Activated CD4-positive, alpha-beta T cell treated with anti-CD3 and anti-CD28 coated beads for 1 hour (primary cell): ENCODE measurements at regions not wholly inside any gene's neighbourhood (a gene's known extent, or its start where the extent isn't known, plus 50 kb on each side); places are given as distances from the start of the nearest gene placed in this dataset.

Experiments used
- DNase-seq: peaks from one replicate; pipeline ENCODE4 v3.0.0-alpha.2; 2020

- DNase-seq, result no peak
Measured at GRCh38 chr15:69578252-69578651, 125.6 kb downstream of the RPLP1 start.

- no peak for DNase-seq
Measured at GRCh38 chr15:69578787-69579583, 126.4 kb downstream of the RPLP1 start.

DNA sequence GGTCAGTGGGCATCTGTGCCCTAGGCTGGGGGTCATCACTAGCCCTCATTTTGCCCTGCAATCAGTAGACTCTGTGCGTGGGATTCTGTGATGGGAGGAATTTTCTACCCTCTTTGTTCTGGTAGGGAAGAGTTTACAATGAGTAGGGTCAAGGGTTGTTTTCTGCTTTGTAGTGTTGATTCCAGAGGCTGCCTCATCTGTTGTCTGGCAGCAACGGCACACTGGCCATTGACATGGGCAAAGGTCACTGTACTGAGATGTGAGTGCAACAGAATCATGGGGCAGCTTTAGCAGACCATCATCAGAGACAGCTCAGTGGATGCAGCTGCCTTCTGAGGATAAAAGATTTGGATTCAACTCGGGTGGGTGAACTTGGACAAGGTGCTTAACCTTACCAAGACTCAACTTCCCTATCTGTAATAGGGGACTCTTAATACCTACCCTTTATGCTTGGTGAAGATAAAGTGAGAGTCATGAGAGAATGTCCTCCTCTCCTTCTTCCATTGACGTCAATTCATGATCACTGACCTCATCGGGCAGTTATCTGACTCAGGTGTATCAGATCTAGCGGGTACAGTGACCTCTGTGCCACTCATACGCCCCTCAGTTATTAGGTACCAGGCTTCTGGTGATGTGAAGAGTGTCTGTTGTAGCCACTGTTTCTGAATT, 127.5 kb downstream of the RPLP1 start:
- DNase-seq, result no peak

DNA sequence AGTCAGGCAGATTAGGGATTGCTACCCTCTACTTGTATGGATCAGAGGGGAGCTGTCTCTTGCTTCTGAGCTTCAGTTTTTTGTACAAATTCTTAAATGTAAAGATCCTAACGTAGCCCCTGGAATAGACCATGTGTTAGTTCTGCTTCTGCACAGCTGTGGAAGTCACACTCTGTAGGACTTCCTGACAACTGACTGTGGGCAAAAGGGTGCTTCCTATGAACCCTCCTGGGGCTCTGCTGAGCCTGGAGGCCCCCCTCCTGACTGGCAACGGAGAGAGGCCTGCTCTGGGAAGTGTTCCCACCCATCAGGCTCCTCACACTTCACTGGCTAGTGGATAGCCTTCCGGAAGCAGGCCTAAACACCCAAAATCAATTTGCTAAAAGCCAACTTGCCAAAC, 131.0 kb downstream of the RPLP1 start:
- DNase-seq, result no peak

DNA sequence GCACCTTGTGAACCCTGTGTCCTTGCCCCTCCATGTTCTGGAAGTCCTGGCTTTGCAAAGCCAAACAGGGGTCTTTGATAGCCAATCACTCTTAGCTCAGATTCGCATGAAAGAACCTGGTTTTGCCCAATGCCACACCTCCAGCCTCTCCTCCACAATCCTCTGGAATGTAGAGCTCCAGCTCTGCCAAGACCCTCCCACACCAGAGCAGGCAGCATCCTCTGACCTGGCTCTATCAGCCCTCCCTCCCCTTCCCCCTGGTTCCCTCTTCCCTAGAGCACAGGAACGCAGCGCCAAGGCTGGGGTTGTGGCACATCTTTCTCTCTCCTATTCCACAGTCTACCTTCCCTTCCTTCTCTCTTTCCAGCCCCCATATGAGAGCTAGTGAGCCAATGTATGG, 133.3 kb downstream of the RPLP1 start:
- no peak for DNase-seq

- no peak for DNase-seq
Measured at GRCh38 chr15:69586721-69587120, 134.1 kb downstream of the RPLP1 start.

GRCh38 chr15:69587723-69588426, 135.3 kb downstream of the RPLP1 start:
- no peak for DNase-seq

DNA sequence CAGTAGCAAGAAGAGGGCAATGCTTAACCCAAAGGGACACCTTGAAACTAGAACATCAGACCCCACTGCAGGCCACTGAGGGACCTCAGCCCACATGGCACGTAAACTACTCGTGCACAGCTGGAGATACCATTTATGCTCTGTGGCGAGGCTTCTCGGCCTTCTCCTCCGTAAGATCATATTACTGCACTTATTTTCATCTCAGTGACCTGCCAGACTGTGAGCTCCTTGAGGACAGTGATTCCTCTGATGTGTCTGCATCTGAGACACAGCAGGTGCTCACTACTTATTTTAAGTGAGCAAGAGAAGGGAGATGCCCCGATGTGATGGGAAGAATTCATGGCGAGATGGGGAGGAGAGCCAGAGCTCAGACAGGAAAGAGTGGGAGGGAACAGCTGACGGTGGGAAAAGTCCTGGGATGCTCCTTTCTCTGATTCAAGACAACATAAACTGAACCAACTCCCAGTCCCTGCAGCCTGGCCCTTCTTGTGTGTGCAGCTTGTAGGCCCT, 137.6 kb downstream of the RPLP1 start:
- no peak for DNase-seq

DNA sequence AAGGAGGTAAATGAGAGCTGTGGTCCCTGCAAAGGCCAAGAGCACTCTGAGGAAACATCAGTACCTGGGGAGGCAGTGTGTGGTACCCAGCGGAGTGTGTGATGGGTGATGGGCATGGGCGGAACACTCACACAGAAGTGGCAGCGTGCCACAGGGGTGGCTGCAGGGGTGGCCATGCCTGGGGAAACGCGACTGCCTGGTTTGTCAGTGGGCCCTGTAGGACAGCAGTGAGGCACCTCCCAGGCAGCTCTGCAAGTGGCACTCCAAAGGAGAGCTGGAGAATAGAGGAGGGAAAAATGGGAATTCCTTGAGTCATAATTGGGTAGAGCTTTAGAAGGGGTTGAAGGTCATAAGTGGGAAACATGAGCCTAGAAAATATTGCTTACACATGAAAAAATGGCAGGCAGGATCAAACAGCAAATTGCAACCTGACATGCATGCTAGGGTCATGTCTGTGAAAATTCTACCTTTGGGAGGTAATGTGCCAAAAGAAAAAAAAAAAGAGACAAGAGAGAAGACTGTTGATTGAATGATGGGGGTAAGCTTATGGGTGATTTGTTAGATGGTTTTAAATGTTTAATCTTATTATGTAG, 138.4 kb downstream of the RPLP1 start:
- no peak for DNase-seq

GRCh38 chr15:69591905-69592508, 139.4 kb downstream of the RPLP1 start:
- no peak for DNase-seq

DNA sequence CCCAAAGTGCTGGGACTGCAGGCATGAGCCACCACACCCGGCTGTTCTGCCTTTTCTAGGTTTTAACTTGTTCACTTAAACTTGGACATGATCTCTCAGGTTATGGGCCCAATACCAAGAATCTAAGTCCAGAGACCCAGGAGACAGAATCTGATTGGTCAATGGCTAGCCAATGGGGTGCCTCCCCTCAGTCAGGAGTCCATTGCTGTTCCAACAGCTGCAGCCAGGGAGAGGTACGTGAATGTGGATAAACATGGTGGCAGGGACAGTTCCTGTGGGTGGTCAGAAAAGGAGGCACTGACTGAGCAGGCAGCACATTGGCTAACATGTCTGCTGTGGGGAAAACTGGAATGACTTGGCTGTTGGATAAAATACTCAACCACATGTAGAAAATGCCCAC, 140.3 kb downstream of the RPLP1 start:
- no peak for DNase-seq

DNA sequence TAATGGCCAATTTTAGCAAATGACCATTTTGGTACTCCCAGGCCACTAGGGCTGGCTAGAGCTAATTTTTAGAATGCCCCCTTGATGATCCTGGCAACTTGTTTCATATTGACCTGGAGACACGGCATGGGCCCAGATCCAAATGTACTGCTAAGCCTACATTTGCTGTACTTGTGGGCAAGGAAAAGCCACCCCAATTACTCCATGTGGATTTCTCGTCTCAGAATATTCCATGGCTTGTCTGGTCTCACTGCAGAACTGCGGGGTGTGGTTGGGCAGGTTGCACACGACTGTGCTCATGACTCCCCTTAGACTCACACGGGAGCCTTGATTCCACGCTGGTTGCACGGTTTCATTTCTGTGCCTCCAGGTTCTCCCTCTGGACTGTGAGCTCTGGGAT, 140.9 kb downstream of the RPLP1 start:
- DNase-seq, result no peak

DNA sequence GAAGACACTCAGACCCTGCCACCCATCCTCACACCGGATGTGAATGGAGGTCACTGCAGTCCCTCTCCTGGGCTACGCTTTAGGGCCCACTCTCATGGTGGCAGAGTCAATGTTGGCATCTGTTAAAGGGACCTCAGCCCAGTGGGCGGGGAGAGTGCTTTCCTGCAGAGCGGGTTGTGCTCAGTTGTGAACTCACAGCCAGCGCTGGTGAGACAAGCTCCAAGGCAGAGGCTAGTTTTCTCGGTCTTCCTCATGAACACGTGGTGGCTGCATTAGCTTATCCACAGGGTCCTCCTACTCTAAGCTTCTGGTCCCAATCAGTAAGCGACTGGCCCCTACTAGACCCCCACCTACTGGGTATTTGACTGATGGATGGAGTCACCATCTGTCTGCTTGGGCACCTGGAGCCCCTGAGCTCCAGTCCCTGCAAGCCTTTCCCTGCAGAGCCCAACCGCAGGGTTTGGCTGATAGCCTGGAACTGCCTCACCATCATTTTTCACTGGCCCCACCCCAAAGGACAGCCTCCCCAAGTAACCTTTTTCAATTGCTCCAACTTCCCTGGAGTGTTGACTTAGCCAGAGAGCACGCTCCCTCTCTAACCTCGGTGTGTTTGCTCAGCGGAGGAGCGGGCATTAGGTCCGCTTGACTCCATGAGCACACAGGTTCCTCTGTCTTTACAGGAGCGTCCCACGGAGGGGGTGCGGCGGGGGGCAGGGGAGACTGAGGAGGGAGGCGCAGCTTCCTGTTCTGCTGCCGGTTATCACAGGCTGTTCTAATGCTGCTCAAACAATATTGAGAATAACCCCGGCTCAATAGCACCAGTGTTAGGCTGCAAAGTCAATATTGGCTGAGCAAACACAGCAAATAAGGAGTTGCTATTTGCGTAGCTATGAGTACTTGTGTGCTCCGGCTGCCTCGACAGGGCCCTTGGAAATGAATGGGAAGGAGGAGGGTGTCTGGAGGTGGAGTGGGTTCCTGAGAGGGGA, 141.7 kb downstream of the RPLP1 start:
- DNase-seq, result no peak

GRCh38 chr15:69595009-69595791, 142.6 kb downstream of the RPLP1 start:
- no peak for DNase-seq

DNA sequence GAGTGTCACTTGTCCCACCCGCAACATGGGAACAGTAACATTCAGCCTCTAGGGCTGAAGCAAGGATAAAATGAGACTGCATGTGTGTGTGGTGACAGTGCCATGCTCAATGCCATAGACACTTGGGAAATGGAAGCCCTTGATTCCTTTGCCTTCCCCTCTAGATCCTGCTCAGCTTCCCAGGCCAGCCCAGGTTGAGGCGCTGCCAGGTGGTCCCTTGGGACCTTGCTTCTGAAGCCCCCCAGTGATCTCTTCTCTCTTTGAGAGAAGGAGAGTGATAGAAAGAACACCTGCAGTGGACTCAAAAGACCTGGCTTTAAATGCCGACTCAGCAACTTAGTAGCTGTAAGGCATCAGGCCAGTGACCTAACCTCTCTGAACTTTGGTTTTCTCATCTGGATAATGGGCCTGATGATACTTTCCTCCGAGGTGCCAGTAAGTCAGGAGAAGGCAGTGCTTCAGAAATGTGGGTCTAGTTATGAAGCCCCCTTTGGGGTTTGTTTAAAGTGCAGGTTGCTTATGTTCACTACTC, 144.5 kb downstream of the RPLP1 start:
- DNase-seq, result no peak

DNA sequence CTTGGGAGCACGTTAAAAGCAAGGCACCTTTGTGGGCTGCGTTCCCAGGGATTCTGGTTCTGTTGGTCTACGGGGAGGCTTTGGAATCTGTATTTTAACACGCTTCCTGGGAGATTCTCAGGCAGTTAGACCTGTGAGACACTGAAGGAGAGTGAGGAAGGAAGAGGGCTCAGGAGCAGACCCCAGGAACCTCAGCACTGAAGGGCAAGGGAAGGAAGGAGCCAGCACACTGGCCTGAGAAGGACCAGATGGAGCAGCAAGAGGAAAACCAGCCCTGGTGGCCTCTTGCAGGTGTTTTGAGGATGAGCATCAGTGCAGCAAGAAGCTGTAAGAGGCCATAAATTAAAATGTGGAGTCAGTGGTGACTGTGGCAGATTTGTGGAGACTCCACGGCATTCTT, 146.7 kb downstream of the RPLP1 start:
- DNase-seq, result no peak

- DNase-seq, result no peak
Measured at GRCh38 chr15:69600556-69601085, 148.0 kb downstream of the RPLP1 start.

DNA sequence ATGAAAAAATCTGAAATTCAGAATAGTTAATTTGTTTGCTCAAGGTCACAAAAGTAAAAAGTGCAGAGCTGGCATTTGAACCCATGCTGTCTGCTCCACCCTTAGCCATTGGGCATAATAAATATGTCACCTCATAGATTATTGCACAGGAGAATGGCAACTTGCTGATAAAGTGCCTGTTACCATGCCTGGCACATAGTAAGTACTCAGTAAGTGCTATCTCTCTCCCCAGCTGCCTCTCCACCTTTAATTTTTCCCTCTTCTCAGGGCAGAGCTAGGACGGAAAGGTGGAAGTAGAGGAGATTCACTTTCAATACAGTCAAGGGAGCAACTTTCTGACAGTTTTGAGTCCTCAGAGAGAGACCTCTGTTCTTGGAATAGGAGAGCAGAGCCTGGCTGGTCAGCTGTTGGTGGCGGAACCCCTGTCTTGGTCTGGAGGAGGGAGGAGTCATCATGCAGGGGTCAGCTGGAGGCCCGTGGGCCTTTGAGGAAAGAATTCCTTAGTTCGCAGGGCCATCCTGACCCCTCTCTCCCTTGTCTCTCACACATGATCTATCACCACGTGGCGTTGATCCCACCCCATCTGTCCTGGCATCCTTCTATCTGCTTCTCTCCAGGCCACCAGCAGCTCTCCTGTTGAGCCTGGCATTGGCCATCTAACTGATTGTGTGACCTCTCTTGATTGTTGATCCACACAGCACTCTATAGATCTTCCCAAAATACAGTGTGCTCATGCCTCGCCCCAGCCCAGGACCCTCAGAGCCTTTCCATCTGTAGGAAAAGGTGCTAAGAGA, 149.3 kb downstream of the RPLP1 start:
- no peak for DNase-seq

GRCh38 chr15:69602921-69603320, 150.3 kb downstream of the RPLP1 start:
- DNase-seq, result no peak
